Trophoblast cell (in vitro differentiated cells and primary cell): ENCODE measurements at regions not wholly inside any gene's neighbourhood (a gene's known extent, or its start where the extent isn't known, plus 50 kb on each side); places are given as distances from the start of the nearest gene placed in this dataset.

Source experiments
- DNase-seq, 2 donors: peaks; one replicate each; pipeline ENCODE4 v3.0.0-alpha.2; 2016
- H2AFZ ChIP-seq: 2 replicates; pipeline ENCODE4 v1.6.1; 2013; ENCODE audit warnings: low read length, moderate library complexity, mild to moderate bottlenecking; ENCODE audit not compliant: insufficient read depth, poor library complexity
- H2AK5ac ChIP-seq: 2 replicates; pipeline ENCODE4 v1.6.1; 2013; ENCODE audit warnings: mild to moderate bottlenecking, low read length
- H2BK120ac ChIP-seq: 2 replicates; pipeline ENCODE4 v1.6.1; 2013; ENCODE audit warnings: low read length, mild to moderate bottlenecking, moderate library complexity; ENCODE audit not compliant: insufficient read depth, poor library complexity
- H2BK12ac ChIP-seq: 2 replicates; pipeline ENCODE4 v1.6.1; 2013; ENCODE audit warnings: mild to moderate bottlenecking, low read length, moderate library complexity
- H2BK5ac ChIP-seq: 2 replicates; pipeline ENCODE4 v1.6.1; 2013; ENCODE audit warnings: low read length, low read depth, moderate library complexity, mild to moderate bottlenecking; ENCODE audit not compliant: poor library complexity
- H3K14ac ChIP-seq: 2 replicates; pipeline ENCODE4 v1.6.1; 2013; ENCODE audit warnings: mild to moderate bottlenecking, low read length
- H3K18ac ChIP-seq: 2 replicates; pipeline ENCODE4 v1.6.1; 2013; ENCODE audit warnings: mild to moderate bottlenecking, low read length
- H3K23ac ChIP-seq: 2 replicates; pipeline ENCODE4 v1.6.1; 2013; ENCODE audit warnings: low read length
- H3K27ac ChIP-seq: 2 replicates; pipeline ENCODE4 v1.5.1; 2013; ENCODE audit warnings: low read depth, mild to moderate bottlenecking, inconsistent platforms, low read length, moderate library complexity
- H3K27me3 ChIP-seq: 2 replicates; pipeline ENCODE4 v1.6.1; 2013; ENCODE audit warnings: inconsistent platforms, mild to moderate bottlenecking, low read length, moderate library complexity; ENCODE audit not compliant: insufficient read depth
- H3K36me3 ChIP-seq, 2 experiments: 1 replicate in 1 of 2; 2 replicates in 1 of 2; pipeline ENCODE4 v1.6.1; 2013; ENCODE audit warnings: low read length in 2 of 2, mild to moderate bottlenecking in 2 of 2, moderate library complexity in 1 of 2; ENCODE audit not compliant: insufficient read depth in 2 of 2, control insufficient read depth in 1 of 2
- H3K4ac ChIP-seq: 2 replicates; pipeline ENCODE4 v1.6.1; 2013; ENCODE audit warnings: low read depth, mild to moderate bottlenecking, low read length, moderate library complexity
- H3K4me1 ChIP-seq, 2 experiments: 1 replicate in 1 of 2; 2 replicates in 1 of 2; pipeline ENCODE4 v1.6.1; 2013; ENCODE audit warnings: low read length in 2 of 2, mild to moderate bottlenecking in 2 of 2, moderate library complexity in 1 of 2; ENCODE audit not compliant: insufficient read depth in 2 of 2, control insufficient read depth in 1 of 2
- H3K4me2 ChIP-seq: 2 replicates; pipeline ENCODE4 v1.6.1; 2013; ENCODE audit warnings: inconsistent platforms, mild to moderate bottlenecking, low read length, moderate library complexity
- H3K4me3 ChIP-seq: 2 replicates; pipeline ENCODE4 v1.5.1; 2013; ENCODE audit warnings: mild to moderate bottlenecking, low read depth, low read length, inconsistent platforms
- H3K79me1 ChIP-seq: one replicate; pipeline ENCODE4 v1.6.1; 2013; ENCODE audit warnings: low read length
- H3K79me2 ChIP-seq: 2 replicates; pipeline ENCODE4 v1.6.1; 2013; ENCODE audit warnings: low read length, mild to moderate bottlenecking; ENCODE audit not compliant: control insufficient read depth, insufficient read depth, poor library complexity
- H3K9ac ChIP-seq: 2 replicates; pipeline ENCODE4 v1.6.1; 2013; ENCODE audit warnings: mild to moderate bottlenecking, low read length
- H3K9me3 ChIP-seq: 2 replicates; pipeline ENCODE4 v1.6.1; 2013; ENCODE audit warnings: low read depth, mild to moderate bottlenecking, control low read depth, inconsistent platforms, low read length; ENCODE audit not compliant: insufficient read depth
- H4K12ac ChIP-seq: 2 replicates; pipeline ENCODE4 v1.6.1; 2013; ENCODE audit warnings: low read depth, mild to moderate bottlenecking, low read length, moderate library complexity
- H4K8ac ChIP-seq: 2 replicates; pipeline ENCODE4 v1.6.1; 2013; ENCODE audit warnings: low read depth, mild to moderate bottlenecking, low read length, moderate library complexity
- H4K91ac ChIP-seq: one replicate; pipeline ENCODE4 v1.6.1; 2013; ENCODE audit warnings: low read depth, mild to moderate bottlenecking, low read length, moderate library complexity
- WGBS: extraction: QIAGEN DNeasy Blood & Tissue Kit; methylation state at CpG from one replicate; pipeline ENCODE4 v1.1.7; 2013; ENCODE audit warnings: missing lambda C conversion rate; ENCODE audit not compliant: insufficient read length, insufficient coverage; ENCODE audit errors: extremely low coverage; 5-methylcytosine and 5-hydroxymethylcytosine counted together

DNA sequence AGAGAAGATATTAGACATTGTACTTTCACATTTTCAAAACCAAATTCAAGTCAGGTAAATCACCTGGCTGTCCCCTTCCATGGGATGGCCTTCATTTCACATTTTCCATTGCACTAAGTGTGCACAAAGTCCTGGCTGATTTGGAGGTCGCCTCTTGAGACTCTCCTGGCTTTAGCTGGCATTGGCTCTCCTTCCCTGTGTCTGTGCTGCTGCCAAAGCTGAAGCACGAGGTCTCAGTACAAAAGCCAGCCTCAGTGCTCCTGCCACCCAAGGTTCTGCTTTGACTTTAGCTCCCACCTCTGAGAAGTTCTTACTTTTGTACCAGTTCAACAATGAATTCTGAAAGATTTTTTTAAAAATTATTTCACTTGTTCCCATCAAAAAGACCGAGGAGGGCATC lies 289.2 kb upstream of the CNR1 start:
- Histone ChIP-seq H2BK120ac (no peak overlapping the region), H2AK5ac (no peak overlapping the region), H3K27me3 (peaks cover 4% of the 10 kb centered on the region), H3K36me3 (no peaks in the 10 kb centered on the region), H3K9me3 (no peaks in the 10 kb centered on the region), H3K4me3 (no peak overlapping the region), H3K9ac (no peak overlapping the region), H3K4me2 (no peak overlapping the region), H3K4ac (no peak overlapping the region), H3K79me2 (no peaks in the 10 kb centered on the region), H2AFZ (no peak overlapping the region), H3K79me1 (no peaks in the 10 kb centered on the region), H4K12ac (no peak overlapping the region), H3K27ac (no peak overlapping the region), H2BK12ac (no peak overlapping the region), H2BK5ac (no peak overlapping the region), H4K91ac (no peak overlapping the region), H3K4me1 (no peaks in the 10 kb centered on the region), H4K8ac (no peak overlapping the region), H3K14ac (no peak overlapping the region), H3K23ac (no peak overlapping the region), H3K18ac (no peak overlapping the region)
- WGBS, result no CpG with 5 or more reads among the region's 3 CpGs
- DNase-seq, result no peak

DNA sequence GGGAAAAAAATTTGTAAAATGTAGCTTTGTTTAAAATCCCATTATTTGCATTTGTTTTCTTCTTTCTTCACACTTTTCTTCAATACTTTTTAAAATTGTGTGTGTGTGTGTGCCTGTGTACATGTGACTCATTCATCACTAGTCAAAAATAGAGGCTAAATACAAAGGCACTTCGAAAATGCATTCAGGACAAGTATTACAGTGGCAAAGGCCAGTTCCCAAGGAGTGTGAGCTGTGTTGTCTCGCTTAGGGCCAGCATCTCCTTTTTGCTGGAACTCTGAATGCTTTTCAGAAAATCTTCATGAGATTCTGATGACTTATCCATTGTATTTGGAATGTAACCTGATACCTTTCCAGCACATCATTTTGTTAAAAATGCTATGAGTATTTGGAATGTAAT lies 288.5 kb upstream of the CNR1 start:
- Histone ChIP-seq H3K4ac (no peak overlapping the region), H3K9ac (no peak overlapping the region), H3K23ac (no peak overlapping the region), H3K79me1 (no peaks in the 10 kb centered on the region), H2BK5ac (no peak overlapping the region), H3K18ac (no peak overlapping the region), H2BK120ac (no peak overlapping the region), H3K4me3 (no peak overlapping the region), H2BK12ac (no peak overlapping the region), H3K4me2 (no peak overlapping the region), H2AK5ac (no peak overlapping the region), H3K36me3 (no peaks in the 10 kb centered on the region), H4K8ac (no peak overlapping the region), H3K27me3 (peaks cover 4% of the 10 kb centered on the region), H3K14ac (no peak overlapping the region), H3K27ac (no peak overlapping the region), H4K12ac (no peak overlapping the region), H3K4me1 (no peaks in the 10 kb centered on the region), H4K91ac (no peak overlapping the region), H3K79me2 (no peaks in the 10 kb centered on the region), H2AFZ (no peak overlapping the region), H3K9me3 (no peaks in the 10 kb centered on the region)
- WGBS, result no CpG with 5 or more reads among the region's 2 CpGs
- DNase-seq, result no peak

DNA sequence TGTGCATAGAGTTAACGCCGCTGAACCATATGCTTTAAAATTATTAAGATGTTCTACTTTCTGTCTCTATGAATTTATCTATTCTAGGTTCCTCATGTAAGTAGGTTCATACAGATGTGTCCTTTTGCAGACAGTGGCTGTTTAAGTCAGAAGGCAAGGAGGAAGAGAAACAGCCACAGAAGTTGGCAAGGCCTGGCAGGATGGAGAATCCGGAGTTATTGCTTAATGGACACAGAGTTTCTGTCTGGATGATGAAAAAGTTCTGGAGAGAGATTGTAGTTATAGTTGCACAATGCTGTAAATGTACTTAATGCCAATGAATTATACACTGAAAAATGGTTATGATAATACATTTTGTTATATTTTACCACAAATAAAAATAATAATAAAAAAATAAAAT lies 283.6 kb upstream of the CNR1 start:
- Histone ChIP-seq H3K4me3 (no peak overlapping the region), H3K27me3 (no peaks in the 10 kb centered on the region), H4K12ac (no peak overlapping the region), H3K36me3 (no peaks in the 10 kb centered on the region), H3K4me1 (no peaks in the 10 kb centered on the region), H4K91ac (no peak overlapping the region), H3K9me3 (no peaks in the 10 kb centered on the region), H4K8ac (no peak overlapping the region), H3K79me1 (no peaks in the 10 kb centered on the region), H3K79me2 (no peaks in the 10 kb centered on the region), H2AK5ac (no peak overlapping the region), H3K4ac (no peak overlapping the region), H3K4me2 (no peak overlapping the region), H3K9ac (no peak overlapping the region), H3K18ac (no peak overlapping the region), H3K23ac (no peak overlapping the region), H2BK5ac (no peak overlapping the region), H2BK12ac (no peak overlapping the region), H2AFZ (no peak overlapping the region), H3K27ac (no peak overlapping the region), H2BK120ac (no peak overlapping the region), H3K14ac (no peak overlapping the region)
- DNase-seq, result no peak
- no CpG with 5 or more reads among the region's 3 CpGs for WGBS

DNA sequence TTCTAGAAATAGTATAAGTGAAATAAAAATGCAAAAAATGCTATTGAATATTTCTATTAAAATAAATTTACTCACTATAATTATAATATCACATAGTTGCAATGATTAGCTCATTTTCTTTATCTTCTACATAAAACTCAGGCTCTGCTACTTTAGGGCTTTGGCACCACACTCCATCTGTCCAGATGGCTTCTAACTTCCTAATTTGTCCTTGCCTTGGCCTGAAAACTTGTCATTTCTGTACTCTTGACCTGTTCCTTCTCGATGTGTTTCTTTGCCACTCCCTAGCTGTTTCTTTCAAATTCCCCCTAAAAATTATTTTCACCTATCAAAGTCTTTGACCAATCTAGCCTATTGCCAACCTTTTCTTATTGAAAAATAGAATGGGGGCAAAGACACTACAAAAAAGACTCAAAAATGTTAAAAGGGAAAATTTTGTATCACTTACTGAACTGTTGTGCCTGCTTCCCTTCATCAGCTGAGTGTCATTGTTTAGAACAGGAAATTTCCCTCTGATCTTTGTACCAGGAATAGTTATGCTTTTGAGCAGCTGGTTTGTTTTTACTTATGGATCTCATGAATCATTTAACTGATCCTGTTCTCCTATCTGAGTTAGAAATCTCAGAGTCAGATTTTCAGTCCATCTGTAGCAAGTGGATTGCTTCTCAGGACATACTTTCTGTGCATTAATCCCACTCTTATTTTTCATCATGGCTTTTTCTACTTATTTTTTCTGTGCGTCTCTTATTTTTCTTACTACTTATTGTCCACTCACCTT lies 279.2 kb upstream of the CNR1 start:
- no peak overlapping the region for H4K12ac ChIP-seq
- H3K4me1 ChIP-seq, result no peaks in the 10 kb centered on the region
- no peak overlapping the region for H3K18ac ChIP-seq
- H3K27me3 ChIP-seq, result no peaks in the 10 kb centered on the region
- H2BK5ac ChIP-seq, result no peak overlapping the region
- WGBS, result no CpG with 5 or more reads among the region's 2 CpGs
- H3K14ac ChIP-seq, result no peak overlapping the region
- H3K9me3 ChIP-seq, result no peaks in the 10 kb centered on the region
- DNase-seq, result no peak
- H4K91ac ChIP-seq, result no peak overlapping the region
- H2AFZ ChIP-seq, result no peak overlapping the region
- H2BK12ac ChIP-seq, result no peak overlapping the region
- no peaks in the 10 kb centered on the region for H3K79me1 ChIP-seq
- H3K27ac ChIP-seq, result no peak overlapping the region
- no peak overlapping the region for H2AK5ac ChIP-seq
- H3K36me3 ChIP-seq, result no peaks in the 10 kb centered on the region
- no peaks in the 10 kb centered on the region for H3K79me2 ChIP-seq
- H3K4me3 ChIP-seq, result no peak overlapping the region
- H3K23ac ChIP-seq, result no peak overlapping the region
- H3K4me2 ChIP-seq, result no peak overlapping the region
- no peak overlapping the region for H3K9ac ChIP-seq
- H3K4ac ChIP-seq, result no peak overlapping the region
- no peak overlapping the region for H4K8ac ChIP-seq
- no peak overlapping the region for H2BK120ac ChIP-seq
